ENCODE measurements at regions not wholly inside any gene's neighbourhood (a gene's known extent, or its start where the extent isn't known, plus 50 kb on each side); places are given as distances from the start of the nearest gene placed in this dataset.

- POLR2A ChIA-PET (ENCODE audit: unreplicated experiment) = no interaction called here
- TF ChIP-seq CHD1 (IDR thresholded peaks at IDR 0.05; ENCODE audit: low read depth, low read length) = no peak
- no peak for TF ChIP-seq CEBPB (IDR thresholded peaks at IDR 0.05; ENCODE audit: low read depth, low read length)
- TF ChIP-seq NFE2L2 (IDR thresholded peaks at IDR 0.05; ENCODE audit: low read depth, low read length) = no peak
- no peak overlapping the region for H2BK20ac ChIP-seq (ENCODE audit: low read depth, low read length)
- H3K23ac ChIP-seq (ENCODE audit: low read depth, low read length) = no peak overlapping the region
- no peaks in the 10 kb centered on the region for H3K79me1 ChIP-seq (ENCODE audit: low read depth in 1 of 2, low read length in 2 of 2)
- H4K5ac ChIP-seq (ENCODE audit: low read depth, low read length) = no peak overlapping the region
- no peak for DNase-seq
- H2BK120ac ChIP-seq (ENCODE audit: low read depth, low read length) = no peak overlapping the region
- H3K9me1 ChIP-seq (ENCODE audit: insufficient read depth, low read length) = no peaks in the 10 kb centered on the region
- intact Hi-C loops (cut with micrococcal nuclease) (no loop called here), in situ Hi-C loops (cut with MboI; ENCODE audit: low sequenced_read_pairs) (no loop called here), dilution Hi-C loops (cut with HindIII; ENCODE audit: low sequenced_read_pairs, unreplicated experiment) (no loop called here)
- no peak overlapping the region for H2BK15ac ChIP-seq (ENCODE audit: low read depth, low read length)
- H3K9ac ChIP-seq (ENCODE audit: low read depth, low read length) = no peak overlapping the region
- BruUV-seq (replicated peaks) = no TSS peak
- no peak overlapping the region for H3K4me3 ChIP-seq (ENCODE audit: insufficient read depth, low read depth, low read length)
- H3K36me3 ChIP-seq (ENCODE audit: control insufficient read depth, insufficient read depth, low read length) = no peaks in the 10 kb centered on the region
- H3K27ac ChIP-seq (ENCODE audit: insufficient read depth, low read length) = no peak overlapping the region
- H3K27me3 ChIP-seq (ENCODE audit: control insufficient read depth, insufficient read depth, low read length) = no peaks in the 10 kb centered on the region
- H3K14ac ChIP-seq (replicated peaks; ENCODE audit: low read depth, low read length) = no peak overlapping the region
- H4K20me1 ChIP-seq (ENCODE audit: insufficient read depth, low read length) = no peaks in the 10 kb centered on the region
- no peak overlapping the region for H3K56ac ChIP-seq (ENCODE audit: extremely low read depth, insufficient read depth, low read length)
- H2BK5ac ChIP-seq (ENCODE audit: low read depth, low read length, poor library complexity, severe bottlenecking) = no peak overlapping the region
- H4K8ac ChIP-seq (ENCODE audit: low read depth in 2 of 2, low read length in 2 of 2) = no peak overlapping the region
- no peak overlapping the region for H3K4me2 ChIP-seq (ENCODE audit: low read depth, low read length)
- no peak overlapping the region for H3K4ac ChIP-seq (ENCODE audit: low read depth, low read length)
- no peak for ATAC-seq (ENCODE audit: low read depth)
- no peak overlapping the region for H2AK5ac ChIP-seq (ENCODE audit: low read depth, low read length)
- WGBS, 2 experiments (ENCODE audit: extremely low coverage in 2 of 2, insufficient read length in 1 of 2) = no CpG with 5 or more reads among the region's 2 CpGs
- peaks cover 2% of the 10 kb centered on the region; the same call in 1 of the 2 replicates for H3K9me3 ChIP-seq (ENCODE audit: control insufficient read depth, insufficient read depth, low read length)
- H2AK9ac ChIP-seq (replicated peaks; ENCODE audit: low read depth, low read length, poor library complexity) = no peak overlapping the region
- no peak overlapping the region for H2AFZ ChIP-seq (replicated peaks; ENCODE audit: low read length, poor library complexity)
- H3K4me1 ChIP-seq (ENCODE audit: control insufficient read depth, insufficient read depth, low read length) = no peaks in the 10 kb centered on the region; the same call in 1 of the 2 replicates
- no peak overlapping the region for H3K18ac ChIP-seq (ENCODE audit: low read depth, low read length)
- CTCF ChIA-PET = no interaction called here
- H4K91ac ChIP-seq (ENCODE audit: insufficient read depth, low read depth, low read length) = no peak overlapping the region
These were observed 233.1 kb upstream of the PFKP start for GRCh38 chr10:2834214-2834613.
